ENCODE measurements at regions not wholly inside any gene's neighbourhood (a gene's known extent, or its start where the extent isn't known, plus 50 kb on each side); places are given as distances from the start of the nearest gene placed in this dataset.

- Histone ChIP-seq H3K27me3 (replicated peaks in 1 of 2; ENCODE audit: control insufficient read depth in 2 of 2, insufficient read depth in 2 of 2, low read length in 1 of 2) (no peaks in the 10 kb centered on the region), H3K27ac (ENCODE audit: control insufficient read depth, insufficient read depth) (no peak overlapping the region), H4K20me1 (ENCODE audit: control insufficient read depth, insufficient read depth) (no peaks in the 10 kb centered on the region), H3K4me3 (no peak overlapping the region), H3K79me2 (ENCODE audit: control insufficient read depth, insufficient read depth, low read length) (no peaks in the 10 kb centered on the region), H3K9me3 (replicated peaks; ENCODE audit: control insufficient read depth, insufficient read depth, low read length) (no peaks in the 10 kb centered on the region; the same call in 2 of the 3 replicates), H3K4me1 (ENCODE audit: control insufficient read depth, insufficient read depth, low read length) (no peaks in the 10 kb centered on the region), H3K9ac (ENCODE audit: control insufficient read depth, insufficient read depth, low read length) (no peak overlapping the region), H3K36me3 (ENCODE audit: control insufficient read depth in 2 of 2, insufficient read depth in 2 of 2, low read length in 1 of 2) (no peaks in the 10 kb centered on the region), H3K4me2 (ENCODE audit: control insufficient read depth, insufficient read depth) (no peak overlapping the region), H2AFZ (ENCODE audit: control insufficient read depth, low read depth, low read length) (no peak overlapping the region)
- intact Hi-C loops (cut with micrococcal nuclease; ENCODE audit: unreplicated experiment) (no loop called here), in situ Hi-C loops (cut with MboI) (no loop called here)
- SMC1A ChIA-PET (ENCODE audit: uncharacterized antibody, unreplicated experiment): no interaction called here
- POLR2A ChIA-PET: no interaction called here
- RAD21 ChIA-PET (ENCODE audit: unreplicated experiment): interaction anchor here (0.7 kb wide), 1 partner anchor 27 kb away, joined by 4 read pairs; no protein-coding TSS in a partner anchor
- no peak for TF ChIP-seq USF1 (IDR thresholded peaks at IDR 0.05; ENCODE audit: borderline replicate concordance, extremely low read length, insufficient read depth, low read depth, low read length)
- TF ChIP-seq ELK1 (IDR thresholded peaks at IDR 0.05; ENCODE audit: low read depth, low read length): no peak
- no peak for TF ChIP-seq ZBTB33 (IDR thresholded peaks at IDR 0.05)
- no peak for TF ChIP-seq ATF7 (IDR thresholded peaks at IDR 0.05; ENCODE audit: low read depth)
- no peak for TF ChIP-seq YY1 (IDR thresholded peaks at IDR 0.05; ENCODE audit: low read depth, low read length)
- TF ChIP-seq MLLT1 (IDR thresholded peaks at IDR 0.05): no peak
- no peak for TF ChIP-seq ZSCAN29 (IDR thresholded peaks at IDR 0.05)
- TF ChIP-seq MEF2B (IDR thresholded peaks at IDR 0.05; ENCODE audit: partially characterized antibody, poor library complexity, severe bottlenecking): no peak
- no peak for TF ChIP-seq MTA2 (IDR thresholded peaks at IDR 0.05; ENCODE audit: low read depth)
- no peak for TF ChIP-seq SREBF1 (IDR thresholded peaks at IDR 0.05; ENCODE audit: low read length)
- no peak for TF ChIP-seq CREM (IDR thresholded peaks at IDR 0.05; ENCODE audit: low read depth)
- no peak for TF ChIP-seq CEBPZ (IDR thresholded peaks at IDR 0.05; ENCODE audit: low read depth, low read length)
- no peak for TF ChIP-seq RAD21 (IDR thresholded peaks at IDR 0.05; ENCODE audit: insufficient read depth, low read depth, low read length)
- 0% methylated on average over 2 of the region's 2 CpGs for WGBS (ENCODE audit: insufficient coverage, insufficient replicate concordance, low lambda C conversion rate, missing lambda C conversion rate)
- CTCF ChIA-PET: interaction anchor here (0.7 kb wide), 1 partner anchor 1876 kb away, joined by 3 read pairs; no protein-coding TSS in a partner anchor
- FAIRE-seq (no peak), ATAC-seq (no peak), DNase-seq (ENCODE audit: low read depth, low spot score) (no peak)
- BruUV-seq (replicated peaks): no TSS peak
Observed at GRCh38 chr2:116411211-116411610, 1403.3 kb upstream of the DDX18 start.

Data from GM12878 (cell line).